GM21390 (cell line): ENCODE measurements at regions not wholly inside any gene's neighbourhood (a gene's known extent, or its start where the extent isn't known, plus 50 kb on each side); places are given as distances from the start of the nearest gene placed in this dataset.

ENCODE experiments used
- ATAC-seq: cut with Tn5 transposase; IDR thresholded peaks from one replicate; pipeline ENCODE4 v1.9.1; 2021; ENCODE audit not compliant: unreplicated experiment

DNA sequence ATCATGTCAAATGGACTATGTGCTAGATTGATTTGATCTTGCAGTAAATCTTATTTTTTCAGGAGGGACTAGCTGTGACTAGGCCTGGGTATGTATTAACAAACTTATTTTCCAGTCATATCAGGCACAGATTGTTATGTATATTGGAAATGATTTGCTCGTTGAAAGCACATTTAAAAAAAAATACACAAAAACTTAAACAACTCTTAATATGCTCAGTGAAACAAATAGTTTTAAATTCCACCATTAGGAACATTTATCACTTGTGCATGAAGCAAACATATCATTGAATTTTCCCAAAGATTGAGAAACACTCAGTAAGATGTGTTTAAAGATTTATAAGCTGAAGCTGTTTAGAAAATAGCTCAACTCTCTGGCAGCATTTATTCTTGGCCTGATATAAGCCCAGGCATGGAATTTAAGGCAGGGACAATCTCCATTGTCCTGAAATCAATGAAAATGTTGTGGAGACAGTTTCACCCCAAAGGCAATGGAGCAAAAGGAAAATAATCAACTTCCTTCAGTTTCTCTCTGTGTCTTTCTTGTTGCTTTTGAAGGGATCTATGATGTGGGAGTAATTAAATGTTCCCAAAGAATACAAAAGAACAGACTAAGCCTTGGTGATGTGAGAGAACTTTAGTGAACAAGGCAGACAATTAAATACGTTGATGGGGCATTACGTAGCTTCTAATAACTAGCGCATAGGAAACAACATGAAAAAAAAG lies 250.3 kb downstream of the GPR37 start:
- no peak for ATAC-seq

DNA sequence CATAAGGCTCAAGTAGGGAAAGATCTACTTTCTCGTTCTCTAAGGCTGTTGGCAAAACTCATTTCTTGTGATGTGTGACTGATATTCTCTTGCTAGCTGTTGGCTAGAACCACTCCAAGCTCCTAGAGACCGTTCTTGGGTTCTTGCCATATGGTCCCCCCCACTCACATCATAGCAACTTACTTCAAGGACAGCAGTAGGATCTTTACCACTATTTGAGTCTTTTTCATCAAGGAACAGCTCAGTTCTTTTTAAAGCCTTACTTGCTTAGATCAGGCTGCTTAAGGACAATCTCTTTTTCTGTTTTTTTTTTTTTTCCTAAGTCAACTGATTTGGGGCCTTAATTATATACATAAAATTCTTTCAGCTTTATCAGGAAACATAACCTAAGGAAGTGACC lies 251.1 kb downstream of the GPR37 start:
- ATAC-seq: no peak

DNA sequence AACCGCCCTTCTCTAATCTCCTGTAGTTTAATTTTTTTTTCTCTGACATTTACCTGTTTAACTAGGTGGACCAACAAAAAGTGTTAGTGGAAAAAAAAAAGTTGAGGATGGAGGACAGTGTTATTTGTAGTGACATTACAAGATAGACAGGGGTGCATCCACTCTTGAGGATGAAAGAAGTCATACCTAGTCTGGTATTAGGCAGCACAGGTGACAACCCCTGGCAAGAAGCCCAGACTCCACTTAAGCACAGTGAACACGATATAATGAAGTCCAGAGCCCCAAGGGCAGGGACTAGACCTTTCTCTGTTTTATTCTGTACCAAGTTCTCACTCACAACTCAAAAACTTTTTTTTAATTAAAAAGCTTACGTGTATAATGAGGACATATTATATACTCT lies 268.4 kb downstream of the GPR37 start:
- no peak for ATAC-seq

DNA sequence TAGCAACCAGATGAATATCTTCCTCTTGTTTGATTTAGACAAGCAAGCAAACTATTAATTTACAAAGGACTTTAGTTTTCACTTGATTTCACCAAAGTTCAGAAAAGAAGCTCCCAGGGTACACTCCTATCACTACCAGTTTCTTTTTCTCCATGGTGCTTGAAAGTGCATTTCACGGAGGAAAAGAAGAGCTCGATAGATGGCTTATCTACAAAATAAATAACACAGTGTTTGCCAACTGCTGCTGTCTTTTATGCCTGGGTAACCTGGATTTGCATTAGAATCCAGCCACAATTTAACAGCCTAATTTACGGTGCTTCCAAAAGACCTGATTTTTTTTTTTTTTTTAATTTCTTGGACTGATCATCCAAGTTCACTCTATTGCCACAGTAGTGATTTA lies 275.7 kb downstream of the GPR37 start:
- no peak for ATAC-seq

DNA sequence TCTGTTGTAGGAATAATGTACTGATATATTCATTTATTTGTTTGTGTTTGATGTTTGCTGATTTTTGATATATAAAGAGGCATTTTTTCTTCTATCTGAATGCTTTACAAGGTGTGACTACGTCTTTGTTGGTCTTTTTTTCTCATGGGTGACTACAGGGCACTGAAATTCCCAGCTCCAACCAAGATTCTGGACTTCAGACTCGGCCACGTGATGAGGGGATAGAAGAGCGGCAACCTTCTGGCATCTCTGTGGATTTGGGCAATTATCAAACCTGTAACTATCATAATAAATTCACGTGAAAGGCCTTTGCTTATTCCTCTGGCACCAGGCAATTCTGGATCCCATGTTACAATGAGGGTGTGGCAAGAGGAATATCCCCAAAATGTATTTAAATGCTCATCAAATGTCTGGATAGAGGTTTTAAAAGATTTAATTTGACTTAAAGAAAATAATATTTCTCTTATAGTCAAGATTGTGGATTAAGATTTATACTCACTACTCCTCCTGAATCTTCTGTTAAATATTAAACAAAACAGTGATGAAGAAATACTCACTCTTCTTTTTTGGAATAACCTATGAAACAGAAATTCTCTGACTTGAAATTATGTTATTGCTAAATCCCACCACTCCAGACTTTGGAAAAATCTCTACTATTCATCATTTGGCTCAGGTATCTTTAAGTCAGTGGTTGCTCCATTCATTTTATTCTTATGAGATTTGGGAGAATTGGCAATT lies 276.3 kb downstream of the GPR37 start:
- ATAC-seq: no peak

DNA sequence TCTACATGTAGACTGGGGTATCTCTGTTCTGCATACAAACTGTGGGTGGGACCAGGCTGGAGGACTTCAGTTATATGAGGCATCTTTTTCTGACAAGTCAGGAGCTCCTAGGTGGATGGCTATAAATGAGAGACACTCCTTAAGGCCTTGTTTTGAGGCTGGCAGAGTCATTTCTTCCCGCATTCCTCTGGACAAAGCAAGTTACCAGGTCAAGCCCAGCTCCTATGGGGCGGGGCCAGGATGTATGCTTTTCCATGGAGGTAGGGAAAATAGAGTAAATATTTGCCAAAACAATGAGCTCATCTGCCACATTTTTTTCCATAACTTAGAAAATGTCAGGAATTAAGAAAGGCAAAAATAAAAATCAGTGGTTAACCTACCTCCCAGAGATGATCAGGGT lies 283.4 kb downstream of the GPR37 start:
- no peak for ATAC-seq

DNA sequence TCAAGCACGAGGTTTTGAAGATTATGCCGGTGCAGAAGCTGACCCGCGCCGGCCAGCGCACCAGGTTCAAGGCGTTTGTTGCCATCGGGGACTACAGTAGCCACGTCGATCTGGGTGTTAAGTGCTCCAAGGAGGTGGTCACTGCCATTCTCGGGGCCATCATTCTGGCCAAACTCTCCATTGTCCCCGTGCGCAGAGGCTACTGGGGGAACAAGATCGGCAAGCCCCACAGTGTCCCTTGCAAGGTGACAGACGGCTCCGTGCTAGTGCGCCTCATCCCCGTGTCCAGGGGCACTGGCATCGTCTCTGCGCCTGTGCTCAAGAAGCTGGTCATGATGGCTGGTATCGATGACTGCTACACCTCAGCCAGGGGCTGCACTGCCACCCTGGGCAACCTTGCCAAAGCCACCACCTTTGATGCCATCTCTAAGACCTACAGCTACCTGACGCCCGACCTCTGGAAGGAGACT lies 284.7 kb downstream of the GPR37 start:
- ATAC-seq: no peak

DNA sequence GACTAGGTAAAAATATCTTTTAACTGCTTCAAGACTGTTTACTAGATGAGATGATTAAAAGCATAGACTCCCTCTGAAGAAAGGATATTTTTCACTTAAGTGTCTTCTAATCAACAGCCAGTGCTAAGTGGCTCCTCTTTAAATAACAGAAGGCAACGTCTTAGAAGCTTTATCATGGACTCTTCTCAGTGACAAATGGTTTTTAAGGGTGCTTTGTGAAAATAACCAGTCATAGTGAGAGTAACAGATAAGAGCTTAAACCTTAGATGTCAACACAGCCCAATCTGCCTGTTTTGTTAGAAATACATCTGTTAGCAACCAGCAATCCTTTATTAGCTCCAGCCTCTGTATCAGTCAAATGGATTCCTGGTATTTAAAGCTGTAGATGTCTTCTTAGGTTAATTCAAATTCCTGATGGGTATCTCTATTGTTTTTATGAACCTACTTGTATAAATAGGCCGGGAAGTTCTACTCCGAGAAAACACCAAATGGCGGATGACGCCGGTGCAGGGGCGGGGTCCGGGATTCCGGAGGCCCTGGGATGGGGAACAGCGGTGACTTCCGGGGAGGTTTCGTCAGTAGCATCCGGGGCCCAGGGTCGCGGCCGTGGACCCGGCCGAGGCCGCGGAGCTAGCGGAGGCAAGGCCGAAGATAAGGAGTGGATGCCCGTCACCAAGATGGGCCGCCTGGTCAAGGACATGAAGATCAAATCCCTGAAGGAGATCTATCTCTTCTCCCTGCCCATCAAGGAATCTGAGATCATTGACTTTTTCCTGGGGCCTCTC lies 285.4 kb downstream of the GPR37 start:
- ATAC-seq: no peak

DNA sequence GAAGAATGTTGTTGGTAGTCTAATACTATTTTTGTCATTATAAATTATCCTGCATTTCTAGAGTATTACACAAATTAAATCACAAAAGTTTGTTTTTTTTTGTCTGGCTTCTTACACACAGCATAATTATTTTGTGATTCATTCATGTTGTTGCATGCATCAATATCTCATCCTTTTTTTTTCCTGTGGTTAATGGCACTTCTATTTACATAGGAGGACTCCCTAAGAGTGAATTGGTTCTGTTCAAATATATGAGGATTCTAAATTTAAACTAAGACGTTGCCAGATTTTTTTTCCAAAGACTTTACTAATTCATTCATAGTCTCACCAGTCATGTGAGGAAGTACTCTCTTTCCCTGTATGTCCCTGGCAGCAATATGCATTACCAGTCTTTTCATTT lies 303.3 kb downstream of the GPR37 start:
- ATAC-seq: no peak

DNA sequence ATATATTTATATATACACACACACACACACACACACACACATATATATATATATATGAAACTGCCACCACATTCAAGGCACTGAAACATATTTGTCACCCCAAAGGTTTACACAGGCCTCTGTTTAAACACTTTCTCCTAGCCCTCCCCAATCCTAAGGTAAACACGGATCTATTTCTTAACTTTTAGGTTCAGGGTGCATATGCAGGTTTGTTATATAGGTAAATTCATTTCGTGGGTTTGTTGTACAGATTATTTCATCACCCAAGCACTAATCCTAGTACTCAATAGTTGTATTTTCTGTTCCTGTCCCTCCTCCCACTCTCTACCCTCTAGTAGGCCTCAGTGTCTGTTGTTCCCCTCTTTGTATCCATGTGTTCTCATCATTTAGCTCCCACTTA lies 305.0 kb downstream of the GPR37 start:
- no peak for ATAC-seq

DNA sequence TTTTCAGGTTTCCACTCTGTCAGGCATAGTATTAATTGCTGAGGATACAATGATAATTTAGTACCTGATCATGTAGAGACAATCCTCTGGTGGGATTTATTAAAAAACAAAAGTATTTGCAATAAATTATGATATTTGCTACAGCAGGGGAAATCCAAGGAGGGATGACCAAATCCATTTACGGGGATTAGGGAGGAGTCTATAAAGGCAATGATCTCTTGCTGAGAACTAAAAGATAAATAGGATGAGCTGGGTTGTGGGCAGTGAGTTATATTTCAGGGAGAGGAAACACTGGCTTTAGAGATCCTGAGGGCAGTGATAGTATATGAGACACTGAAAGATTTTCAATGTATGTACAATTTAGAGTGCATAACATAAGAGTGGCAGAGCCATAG lies 305.5 kb downstream of the GPR37 start:
- ATAC-seq: no peak

DNA sequence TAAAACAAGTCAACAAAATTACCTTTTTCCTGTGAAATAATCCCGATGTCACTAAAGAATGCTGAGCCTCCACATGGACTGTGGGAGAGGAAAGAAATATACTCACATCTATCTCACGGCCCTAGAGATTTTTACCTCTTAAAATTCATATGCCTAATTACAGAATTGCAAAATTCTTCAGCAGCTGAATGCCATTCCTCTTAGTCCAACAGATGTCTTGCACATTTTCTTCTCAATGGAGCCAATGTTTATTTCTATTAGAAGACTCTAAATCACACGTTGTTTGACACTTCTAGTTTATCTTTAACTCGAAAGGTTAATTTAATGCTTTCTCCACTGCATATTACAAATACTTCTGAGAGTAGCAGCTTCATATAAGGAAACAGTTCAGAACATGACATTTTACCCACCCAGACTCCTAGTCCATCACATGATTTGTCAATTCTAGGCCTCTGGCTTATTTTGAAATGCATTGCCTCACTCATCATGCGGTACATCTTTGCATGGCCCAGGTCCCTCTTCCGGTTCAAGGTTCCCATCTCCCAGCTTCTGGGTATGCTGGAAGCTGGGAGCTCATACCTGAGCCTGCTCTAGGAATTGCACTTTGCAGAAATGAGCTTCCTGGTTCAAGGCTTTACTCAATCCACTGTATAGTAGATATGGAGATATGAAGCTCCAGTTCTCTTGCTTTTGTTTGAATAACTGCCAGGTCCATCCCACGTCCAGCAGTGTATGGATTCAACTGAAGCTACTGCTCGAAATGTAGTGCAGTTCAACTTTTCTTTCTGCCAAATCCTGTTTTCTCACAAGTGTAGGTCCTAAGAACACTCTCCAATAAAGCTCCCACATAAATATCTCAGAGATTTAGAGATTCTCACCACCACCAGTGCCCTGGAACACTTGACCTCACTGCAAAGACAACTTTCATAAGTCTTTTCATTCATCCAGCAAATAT lies 306.2 kb downstream of the GPR37 start:
- ATAC-seq: no peak

DNA sequence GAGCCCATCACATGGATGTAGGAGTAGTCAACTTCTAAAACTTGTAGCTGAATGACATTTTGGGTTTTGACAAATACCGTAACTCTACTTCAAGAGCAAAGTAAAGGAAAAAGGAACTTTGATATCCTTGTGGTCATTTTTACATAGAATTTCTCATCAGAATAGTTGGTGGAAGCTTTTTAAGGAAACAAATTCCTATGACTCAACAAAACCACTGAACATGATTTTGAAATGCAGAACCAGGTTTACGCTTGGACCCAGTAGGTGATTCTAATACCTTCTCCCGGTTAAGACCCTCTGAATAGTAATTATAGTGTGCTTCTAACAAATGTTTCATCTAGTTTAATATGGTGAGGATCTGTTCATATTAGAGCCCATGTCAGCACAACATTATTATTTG lies 307.8 kb downstream of the GPR37 start:
- no peak for ATAC-seq

DNA sequence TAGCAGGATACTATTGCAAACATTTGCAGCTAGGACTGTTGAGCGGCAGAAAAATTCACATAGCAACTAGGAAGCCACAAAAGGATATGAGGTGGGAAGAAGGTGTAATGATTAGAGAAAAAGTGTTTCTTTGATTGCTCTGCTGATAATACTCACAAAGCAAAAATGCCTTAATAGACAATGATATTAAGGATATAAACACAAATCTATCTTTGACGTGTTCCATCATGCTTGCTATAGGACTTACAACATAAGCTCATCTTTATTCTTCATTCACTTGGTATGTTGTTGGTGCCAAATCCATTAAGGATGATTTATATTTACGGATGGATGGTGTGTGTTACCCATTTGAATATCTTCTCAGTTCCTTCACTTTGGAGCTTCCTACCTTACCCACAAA lies 309.3 kb downstream of the GPR37 start:
- ATAC-seq: no peak

DNA sequence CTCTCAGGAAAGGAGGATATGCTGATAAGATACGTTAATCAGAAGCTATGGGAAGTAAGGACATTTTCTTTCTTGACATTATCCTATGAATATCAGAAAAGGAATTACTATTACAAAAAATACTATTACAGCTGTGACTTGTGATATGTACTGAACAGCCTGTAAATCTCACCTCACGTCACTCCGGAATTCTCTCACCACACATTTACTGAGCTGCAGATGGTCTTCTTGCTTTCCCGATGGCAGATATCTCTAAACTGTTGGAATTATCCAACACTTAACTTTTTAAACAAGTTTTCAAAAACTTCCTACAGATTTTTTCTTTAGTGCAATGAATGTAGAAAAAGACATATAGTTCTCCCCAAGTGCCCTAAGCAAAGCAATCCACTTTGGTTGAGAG lies 313.4 kb downstream of the GPR37 start:
- no peak for ATAC-seq

DNA sequence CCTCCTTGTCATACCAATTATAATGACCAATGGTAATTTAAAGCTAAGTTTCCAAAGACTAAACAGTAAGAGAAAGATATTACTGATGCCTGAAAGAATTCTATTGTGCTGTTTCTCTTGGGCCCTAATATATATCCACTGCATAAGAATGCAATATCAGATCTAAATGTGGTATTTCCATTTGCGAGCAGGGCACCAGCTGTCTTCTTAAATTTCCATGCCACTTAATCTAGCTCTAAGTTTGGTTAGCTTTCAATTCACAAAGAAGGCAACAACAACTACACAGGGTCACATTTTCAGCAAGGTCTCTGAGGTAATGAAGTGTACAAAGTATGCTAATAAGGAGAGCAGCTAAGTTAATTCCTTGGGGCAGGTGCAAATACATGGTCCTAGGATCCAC lies 315.7 kb downstream of the GPR37 start:
- ATAC-seq: no peak

DNA sequence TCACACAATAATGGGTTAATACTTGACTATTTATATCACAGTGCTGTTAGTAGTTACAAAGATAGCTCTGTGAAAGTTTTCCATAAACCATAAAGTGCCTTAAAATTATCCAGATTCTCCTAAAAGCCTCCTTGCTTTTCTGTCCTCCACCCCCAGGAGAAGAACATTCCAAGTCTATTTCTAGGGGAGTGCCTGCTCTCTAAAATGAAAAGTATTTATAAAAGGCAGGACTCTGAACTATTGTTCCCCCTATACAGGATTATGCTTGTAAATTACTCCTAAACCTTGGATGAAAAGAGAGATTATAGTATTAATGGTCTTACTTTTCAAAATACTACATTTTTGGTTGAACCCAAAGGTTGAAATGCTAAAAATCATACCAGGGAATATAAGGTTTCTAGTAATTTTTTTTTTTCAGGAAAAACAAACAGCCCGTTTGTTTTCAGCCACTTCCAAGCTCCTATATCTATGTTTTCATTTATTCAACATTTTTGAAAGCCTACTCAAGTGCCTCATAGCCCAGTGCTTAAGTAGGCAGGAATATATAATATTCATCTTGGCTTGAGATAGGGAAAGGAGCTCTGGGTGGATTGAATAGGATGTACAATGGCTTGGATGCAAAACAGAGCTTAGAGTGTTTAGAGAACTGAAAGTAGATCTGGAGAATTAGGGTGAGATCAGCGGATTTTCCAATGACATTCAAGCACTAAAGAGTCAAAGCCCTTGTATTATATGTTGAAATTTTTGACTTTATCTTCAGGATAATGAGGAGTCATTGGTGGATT lies 320.7 kb downstream of the GPR37 start:
- ATAC-seq: no peak

DNA sequence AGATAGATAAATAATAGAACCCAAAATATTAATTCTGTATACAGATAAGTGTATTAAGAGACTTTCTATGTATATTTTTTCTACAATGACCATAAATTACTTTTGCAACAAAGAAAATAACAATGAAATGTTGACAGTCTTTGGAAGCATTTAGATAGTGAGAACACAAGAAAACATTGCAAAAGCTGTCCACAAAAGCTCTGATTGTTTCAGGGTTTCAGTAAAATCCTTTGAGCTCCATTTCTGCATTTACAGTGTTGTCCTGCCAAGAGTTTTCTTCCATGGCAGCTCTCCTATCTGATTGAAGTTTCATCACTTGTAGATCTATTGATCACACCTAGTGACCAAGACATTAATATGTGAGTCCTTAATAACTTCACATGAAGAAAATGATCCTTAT lies 321.8 kb downstream of the GPR37 start:
- ATAC-seq: no peak

DNA sequence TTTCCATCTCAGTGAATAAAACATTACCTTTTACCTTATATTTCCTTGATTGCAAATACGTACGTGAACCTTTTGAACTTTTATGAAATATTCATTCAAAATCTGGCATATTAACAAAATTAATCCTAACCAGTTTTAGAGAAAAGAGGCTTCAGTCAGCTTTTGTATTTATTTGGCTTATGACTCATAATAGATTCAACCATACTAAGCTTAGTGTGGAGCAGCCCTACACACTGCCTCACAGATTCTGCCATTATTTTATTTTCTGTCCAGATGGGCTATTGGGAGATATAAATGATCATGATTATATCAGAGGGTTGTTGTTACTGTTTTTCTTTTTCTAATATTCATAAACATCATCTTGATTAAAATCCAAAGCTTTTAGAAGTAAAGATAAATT lies 325.5 kb downstream of the GPR37 start:
- no peak for ATAC-seq

DNA sequence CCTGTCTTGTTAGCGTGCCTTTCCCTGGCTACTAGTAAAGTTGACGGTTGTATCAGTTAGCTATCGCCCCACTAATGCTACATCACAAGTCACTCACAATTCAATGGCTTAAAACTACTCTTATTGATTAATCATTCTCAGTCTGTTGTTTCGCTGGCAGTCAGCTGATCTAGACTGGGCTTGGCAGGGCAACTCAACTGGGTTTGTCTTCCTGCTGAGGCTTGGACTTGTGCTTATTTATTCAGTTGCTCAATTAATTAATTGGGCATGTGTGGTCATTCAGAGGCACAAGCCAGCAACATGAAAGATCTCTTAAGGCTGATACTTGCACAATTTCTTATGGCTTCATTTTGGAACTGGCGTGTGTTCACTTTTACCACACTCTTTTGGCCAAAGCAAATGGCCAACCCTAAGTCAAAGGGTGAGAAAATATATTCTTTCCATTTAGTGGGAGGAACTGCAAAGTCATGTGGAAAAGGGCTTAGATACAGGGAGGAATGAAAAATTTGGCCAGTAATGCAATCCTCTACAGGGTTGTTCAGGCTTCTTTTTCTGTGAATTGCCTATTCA lies 333.5 kb downstream of the GPR37 start:
- ATAC-seq: no peak
